Gastroesophageal sphincter (tissue), 3 donors: ENCODE measurements at regions not wholly inside any gene's neighbourhood (a gene's known extent, or its start where the extent isn't known, plus 50 kb on each side); places are given as distances from the start of the nearest gene placed in this dataset.

Experiments used
- EP300 ChIP-seq: sonication (generic); formaldehyde crosslinking; IDR thresholded peaks from one replicate; pipeline ENCODE4 v1.6.1; 2017; ENCODE audit warnings: antibody characterized with exemption, mild to moderate bottlenecking
- POLR2A ChIP-seq, 2 donors: fragments of 450-650 bp; IDR thresholded peaks; one replicate each; pipeline ENCODE4 v1.6.1; 2017; ENCODE audit warnings: antibody characterized with exemption in 2 of 2, mild to moderate bottlenecking in 2 of 2, moderate library complexity in 1 of 2
- POLR2AphosphoS5 ChIP-seq: sonication (generic); formaldehyde crosslinking; IDR thresholded peaks from one replicate; pipeline ENCODE4 v1.6.1; 2017; ENCODE audit warnings: antibody characterized with exemption
- TF ChIP-seq, protein P1 (sequence below), 4 experiments: fragments of 200-600 bp in 2 of 4; fragments of 450-650 bp in 2 of 4; sonication (generic) in 1 of 4; IDR thresholded peaks; one replicate each; pipeline ENCODE4 v1.5.1; 2017 to 2019; ENCODE audit warnings: antibody characterized with exemption in 4 of 4, mild to moderate bottlenecking in 2 of 4, moderate library complexity in 2 of 4

DNA sequence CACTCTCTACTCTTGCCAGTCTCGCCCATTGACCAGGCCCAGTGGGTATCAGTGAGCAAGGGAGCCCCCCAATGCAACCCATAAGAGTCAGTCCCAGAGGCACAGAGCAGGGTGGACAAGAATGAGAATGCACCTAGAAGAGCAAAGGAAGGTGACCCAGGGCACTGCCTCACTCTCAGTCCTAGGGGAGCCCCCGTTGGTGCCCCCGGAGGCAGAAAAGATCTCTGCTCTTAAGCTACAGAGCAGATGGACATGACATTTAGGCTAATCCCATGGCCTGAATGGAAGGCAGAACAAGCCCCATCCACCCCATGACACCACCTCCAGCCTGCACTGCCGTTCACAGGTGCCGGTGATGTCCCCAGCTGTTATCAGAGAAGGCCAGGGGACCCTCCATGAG lies 50.7 kb upstream of the PLEKHG1 start:
- TF ChIP-seq, protein P1, sequence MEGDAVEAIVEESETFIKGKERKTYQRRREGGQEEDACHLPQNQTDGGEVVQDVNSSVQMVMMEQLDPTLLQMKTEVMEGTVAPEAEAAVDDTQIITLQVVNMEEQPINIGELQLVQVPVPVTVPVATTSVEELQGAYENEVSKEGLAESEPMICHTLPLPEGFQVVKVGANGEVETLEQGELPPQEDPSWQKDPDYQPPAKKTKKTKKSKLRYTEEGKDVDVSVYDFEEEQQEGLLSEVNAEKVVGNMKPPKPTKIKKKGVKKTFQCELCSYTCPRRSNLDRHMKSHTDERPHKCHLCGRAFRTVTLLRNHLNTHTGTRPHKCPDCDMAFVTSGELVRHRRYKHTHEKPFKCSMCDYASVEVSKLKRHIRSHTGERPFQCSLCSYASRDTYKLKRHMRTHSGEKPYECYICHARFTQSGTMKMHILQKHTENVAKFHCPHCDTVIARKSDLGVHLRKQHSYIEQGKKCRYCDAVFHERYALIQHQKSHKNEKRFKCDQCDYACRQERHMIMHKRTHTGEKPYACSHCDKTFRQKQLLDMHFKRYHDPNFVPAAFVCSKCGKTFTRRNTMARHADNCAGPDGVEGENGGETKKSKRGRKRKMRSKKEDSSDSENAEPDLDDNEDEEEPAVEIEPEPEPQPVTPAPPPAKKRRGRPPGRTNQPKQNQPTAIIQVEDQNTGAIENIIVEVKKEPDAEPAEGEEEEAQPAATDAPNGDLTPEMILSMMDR (IDR thresholded peaks at IDR 0.05): no peak
- TF ChIP-seq POLR2A (IDR thresholded peaks at IDR 0.05) (no peak), POLR2AphosphoS5 (no peak), EP300 (no peak)
